Caco-2 (cell line): ENCODE measurements at regions not wholly inside any gene's neighbourhood (a gene's known extent, or its start where the extent isn't known, plus 50 kb on each side); places are given as distances from the start of the nearest gene placed in this dataset.
"Not testable (repeated sequence)": the region's sequence is repeated elsewhere in the genome, so short reads cannot be mapped to it uniquely, and the experiment has no call there.

Source experiments
- BruUV-seq: library from RNA; stranded (reverse); fragments of 400-500 nt; replicated peaks from 2 replicates; lab custom pipeline; 2021; lab: Mats Ljungman, UMichigan
- CTCF ChIA-PET: fragments of 300-600 bp; sonication (Branson Sonifier 250); formaldehyde crosslinking; loops from one replicate; lab custom pipeline; 2022; ENCODE audit warnings: antibody characterized with exemption; lab: Charles Lee
- POLR2A ChIA-PET: fragments of 300-600 bp; sonication (Branson Sonifier 250); formaldehyde crosslinking; loops from one replicate; lab custom pipeline; 2022; ENCODE audit warnings: antibody characterized with exemption; lab: Charles Lee
- DNase-seq, 2 experiments: peaks; one replicate each; pipeline versions ENCODE4 v3.0.0 to v3.0.0-alpha.2; 2020 to 2022
- H3K27me3 ChIP-seq: replicated peaks from 2 replicates; pipeline ENCODE4 v1.6.0; 2011; ENCODE audit warnings: low read length; ENCODE audit not compliant: control insufficient read depth, insufficient read depth
- H3K36me3 ChIP-seq: 2 replicates; pipeline ENCODE4 v1.5.1; 2011; ENCODE audit warnings: low read length; ENCODE audit not compliant: control insufficient read depth, insufficient read depth
- H3K4me1 ChIP-seq: fragments of 250-450 bp; sonication (Bioruptor Pico); 2 replicates; pipeline ENCODE4 v1.5.1; 2020; ENCODE audit warnings: mild to moderate bottlenecking
- H3K4me3 ChIP-seq: 2 replicates; pipeline ENCODE4 v1.5.1; 2011; ENCODE audit warnings: low read depth, mild to moderate bottlenecking, control low read depth, low read length
- H3K9me3 ChIP-seq: fragments of 250-450 bp; sonication (Bioruptor Pico); 2 replicates; pipeline ENCODE4 v1.5.1; 2020; ENCODE audit warnings: mild to moderate bottlenecking, moderate library complexity
- H3K27ac Mint-ChIP-seq: one replicate; pipeline ENCODE4 v1.8.0; 2022; ENCODE audit warnings: mixed read lengths; ENCODE audit not compliant: unreplicated experiment
- H3K27me3 Mint-ChIP-seq: one replicate; pipeline ENCODE4 v1.8.0; 2022; ENCODE audit warnings: mixed read lengths; ENCODE audit not compliant: insufficient read depth, unreplicated experiment
- H3K36me3 Mint-ChIP-seq: one replicate; pipeline ENCODE4 v1.8.0; 2022; ENCODE audit warnings: mild to moderate bottlenecking, mixed read lengths; ENCODE audit not compliant: insufficient read depth, unreplicated experiment
- H3K4me1 Mint-ChIP-seq: one replicate; pipeline ENCODE4 v1.8.0; 2022; ENCODE audit warnings: low read depth, mixed read lengths; ENCODE audit not compliant: unreplicated experiment
- H3K4me3 Mint-ChIP-seq: one replicate; pipeline ENCODE4 v1.8.0; 2022; ENCODE audit warnings: mild to moderate bottlenecking, moderate library complexity, mixed read lengths; ENCODE audit not compliant: unreplicated experiment
- H3K9me3 Mint-ChIP-seq: one replicate; pipeline ENCODE4 v1.8.0; 2022; ENCODE audit warnings: mixed read lengths; ENCODE audit not compliant: unreplicated experiment
- CTCF ChIP-seq, 2 experiments: fragments of 200-600 bp in 1 of 2; IDR thresholded peaks; 1 replicate in 1 of 2; 2 replicates in 1 of 2; pipeline versions ENCODE4 v1.5.1 to v1.8.0; 2011 to 2022; ENCODE audit warnings: antibody characterized with exemption in 1 of 2, control low read depth in 1 of 2, inconsistent platforms in 1 of 2, low read depth in 1 of 2, low read length in 1 of 2, mild to moderate bottlenecking in 1 of 2, moderate library complexity in 1 of 2; ENCODE audit not compliant: insufficient read depth in 1 of 2, severe bottlenecking in 1 of 2, unreplicated experiment in 1 of 2
- intact Hi-C: fragments of 100-400 bp; cut with micrococcal nuclease; formaldehyde crosslinking; loops from one replicate; pipeline ENCODE4 v1.10.0; 2022; ENCODE audit not compliant: unreplicated experiment

- peaks cover 22% of the 10 kb centered on the region for H3K9me3 Mint-ChIP-seq
- no peaks in the 10 kb centered on the region for H3K4me1 Mint-ChIP-seq
- H3K4me3 Mint-ChIP-seq: no peak overlapping the region
- POLR2A ChIA-PET: no interaction called here
- H3K4me1 ChIP-seq: no peaks in the 10 kb centered on the region
- no peaks in the 10 kb centered on the region for H3K27me3 ChIP-seq
- no peaks in the 10 kb centered on the region for H3K27me3 Mint-ChIP-seq
- CTCF ChIA-PET: no interaction called here
- no peaks in the 10 kb centered on the region for H3K36me3 Mint-ChIP-seq
- no peak overlapping the region for H3K4me3 ChIP-seq
- TF ChIP-seq CTCF (IDR thresholded peaks at IDR 0.05; ENCODE audit: insufficient read depth in 1 of 2, low read depth in 1 of 2, low read length in 1 of 2, severe bottlenecking in 1 of 2, unreplicated experiment in 1 of 2): no peak
- no peak overlapping the region for H3K27ac Mint-ChIP-seq
- intact Hi-C loops: no loop called here
- DNase-seq: no peak
- BruUV-seq: no TSS peak
- H3K36me3 ChIP-seq: no peaks in the 10 kb centered on the region
- H3K9me3 ChIP-seq: no peaks in the 10 kb centered on the region
These were observed 729.3 kb upstream of the AUTS2 start for GRCh38 chr7:68868978-68869377.

- no peak overlapping the region for H3K27ac Mint-ChIP-seq
- intact Hi-C loops: no loop called here
- H3K36me3 ChIP-seq: no peaks in the 10 kb centered on the region
- H3K9me3 ChIP-seq: no peaks in the 10 kb centered on the region
- no TSS peak for BruUV-seq
- POLR2A ChIA-PET: no interaction called here
- no peak overlapping the region for H3K4me3 Mint-ChIP-seq
- CTCF ChIA-PET: no interaction called here
- no peaks in the 10 kb centered on the region for H3K4me1 Mint-ChIP-seq
- peaks cover 22% of the 10 kb centered on the region for H3K9me3 Mint-ChIP-seq
- H3K27me3 ChIP-seq: no peaks in the 10 kb centered on the region
- no peaks in the 10 kb centered on the region for H3K27me3 Mint-ChIP-seq
- no peak for DNase-seq
- no peak overlapping the region for H3K4me3 ChIP-seq
- TF ChIP-seq CTCF (IDR thresholded peaks at IDR 0.05; ENCODE audit: insufficient read depth in 1 of 2, low read depth in 1 of 2, low read length in 1 of 2, severe bottlenecking in 1 of 2, unreplicated experiment in 1 of 2): no peak
- H3K36me3 Mint-ChIP-seq: no peaks in the 10 kb centered on the region
- H3K4me1 ChIP-seq: no peaks in the 10 kb centered on the region
These were observed 724.7 kb upstream of the AUTS2 start for GRCh38 chr7:68873616-68874015.

- Mint-ChIP-seq H3K27me3 (no peaks in the 10 kb centered on the region), H3K4me1 (no peaks in the 10 kb centered on the region), H3K9me3 (peaks cover 5% of the 10 kb centered on the region), H3K27ac (no peak overlapping the region), H3K4me3 (no peak overlapping the region), H3K36me3 (no peaks in the 10 kb centered on the region)
- Histone ChIP-seq H3K27me3 (no peaks in the 10 kb centered on the region), H3K9me3 (no peaks in the 10 kb centered on the region), H3K4me3 (no peak overlapping the region), H3K4me1 (no peaks in the 10 kb centered on the region), H3K36me3 (no peaks in the 10 kb centered on the region)
- no peak for DNase-seq
- TF ChIP-seq CTCF (IDR thresholded peaks at IDR 0.05; ENCODE audit: insufficient read depth in 1 of 2, low read depth in 1 of 2, low read length in 1 of 2, severe bottlenecking in 1 of 2, unreplicated experiment in 1 of 2): no peak
- no TSS peak for BruUV-seq
- CTCF ChIA-PET: interaction anchor here (0.7 kb wide), 1 partner anchor 263 kb away, joined by 3 read pairs; no protein-coding TSS in a partner anchor
- intact Hi-C loops: no loop called here
- POLR2A ChIA-PET: no interaction called here
These were observed 722.4 kb upstream of the AUTS2 start for GRCh38 chr7:68875857-68876256.

- H3K4me1 ChIP-seq, H3K27me3 Mint-ChIP-seq, H3K4me1 Mint-ChIP-seq, H3K4me3 Mint-ChIP-seq, POLR2A ChIA-PET, H3K36me3 Mint-ChIP-seq, H3K27ac Mint-ChIP-seq, H3K36me3 ChIP-seq, H3K9me3 ChIP-seq, BruUV-seq, CTCF ChIA-PET, intact Hi-C loops, H3K4me3 ChIP-seq, DNase-seq, H3K27me3 ChIP-seq, H3K9me3 Mint-ChIP-seq: not testable (repeated sequence)
These were observed 711.2 kb upstream of the AUTS2 start for GRCh38 chr7:68887116-68887515.
